ENCODE measurements at regions not wholly inside any gene's neighbourhood (a gene's known extent, or its start where the extent isn't known, plus 50 kb on each side); places are given as distances from the start of the nearest gene placed in this dataset.

- TF ChIP-seq GABPB1 (CRISPR knock-in tag; IDR thresholded peaks at IDR 0.05) (no peak), CTCF (IDR thresholded peaks at IDR 0.05) (no peak), ELF4 (CRISPR knock-in tag; IDR thresholded peaks at IDR 0.05; ENCODE audit: low read depth) (no peak), E2F4 (CRISPR knock-in tag; IDR thresholded peaks at IDR 0.05; ENCODE audit: borderline replicate concordance, low read depth) (no peak)
Observed at GRCh38 chr15:93670931-93671330, 560.4 kb upstream of the MCTP2 start.
